ENCODE measurements at regions not wholly inside any gene's neighbourhood (a gene's known extent, or its start where the extent isn't known, plus 50 kb on each side); places are given as distances from the start of the nearest gene placed in this dataset.

GRCh38 chr2:146004462-146004861 is 1484.5 kb upstream of the ZEB2 start:
- DNase-seq (ENCODE audit: low spot score), result peak; percentile 1

DNA sequence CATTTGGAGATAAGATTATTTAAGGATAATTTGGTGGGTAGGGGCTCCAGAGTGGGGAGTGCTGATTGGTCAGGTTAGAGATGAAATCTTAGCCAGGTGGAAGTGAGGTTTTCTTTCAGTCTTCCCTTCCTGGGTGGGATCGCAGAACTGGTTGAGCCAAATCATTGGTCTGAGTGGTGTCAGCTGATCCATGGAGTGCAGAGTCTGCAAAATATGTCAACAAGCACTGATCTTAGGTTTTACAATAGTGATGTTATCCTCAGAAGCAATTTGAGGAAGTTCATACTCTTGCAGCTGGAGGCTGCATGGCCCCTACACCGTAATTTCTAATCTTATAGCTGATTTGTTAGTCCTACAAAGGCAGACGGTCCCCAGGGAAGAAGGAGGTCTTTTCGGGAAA is 1483.4 kb upstream of the ZEB2 start:
- TF ChIP-seq, protein P1, sequence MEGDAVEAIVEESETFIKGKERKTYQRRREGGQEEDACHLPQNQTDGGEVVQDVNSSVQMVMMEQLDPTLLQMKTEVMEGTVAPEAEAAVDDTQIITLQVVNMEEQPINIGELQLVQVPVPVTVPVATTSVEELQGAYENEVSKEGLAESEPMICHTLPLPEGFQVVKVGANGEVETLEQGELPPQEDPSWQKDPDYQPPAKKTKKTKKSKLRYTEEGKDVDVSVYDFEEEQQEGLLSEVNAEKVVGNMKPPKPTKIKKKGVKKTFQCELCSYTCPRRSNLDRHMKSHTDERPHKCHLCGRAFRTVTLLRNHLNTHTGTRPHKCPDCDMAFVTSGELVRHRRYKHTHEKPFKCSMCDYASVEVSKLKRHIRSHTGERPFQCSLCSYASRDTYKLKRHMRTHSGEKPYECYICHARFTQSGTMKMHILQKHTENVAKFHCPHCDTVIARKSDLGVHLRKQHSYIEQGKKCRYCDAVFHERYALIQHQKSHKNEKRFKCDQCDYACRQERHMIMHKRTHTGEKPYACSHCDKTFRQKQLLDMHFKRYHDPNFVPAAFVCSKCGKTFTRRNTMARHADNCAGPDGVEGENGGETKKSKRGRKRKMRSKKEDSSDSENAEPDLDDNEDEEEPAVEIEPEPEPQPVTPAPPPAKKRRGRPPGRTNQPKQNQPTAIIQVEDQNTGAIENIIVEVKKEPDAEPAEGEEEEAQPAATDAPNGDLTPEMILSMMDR (conservative IDR thresholded peaks at IDR 0.05; ENCODE audit: low read depth), result no peak
- POLR2A ChIA-PET (ENCODE audit: low non-redundant PET), result no interaction called here
- DNase-seq (ENCODE audit: low spot score), result no peak
- no peak overlapping the region for H3K27ac ChIP-seq
- CTCF ChIA-PET, result no interaction called here

More at GRCh38 chr2:146004462-146004861, 1484.5 kb upstream of the ZEB2 start:
- no peak overlapping the region for H3K27ac ChIP-seq
- TF ChIP-seq, protein P1 (conservative IDR thresholded peaks at IDR 0.05; ENCODE audit: low read depth), result no peak
- CTCF ChIA-PET, result no interaction called here
- POLR2A ChIA-PET (ENCODE audit: low non-redundant PET), result no interaction called here

- CTCF ChIA-PET, result no interaction called here
- no peak overlapping the region for H3K27ac ChIP-seq
- TF ChIP-seq, protein P1 (conservative IDR thresholded peaks at IDR 0.05; ENCODE audit: low read depth), result no peak
- no peak for DNase-seq (ENCODE audit: low spot score)
- POLR2A ChIA-PET (ENCODE audit: low non-redundant PET), result no interaction called here
These were observed 1475.0 kb upstream of the ZEB2 start for GRCh38 chr2:145994910-145995309.

GRCh38 chr2:145992572-145992971 is 1472.7 kb upstream of the ZEB2 start:
- TF ChIP-seq, protein P1 (conservative IDR thresholded peaks at IDR 0.05; ENCODE audit: low read depth), result no peak
- POLR2A ChIA-PET (ENCODE audit: low non-redundant PET), result no interaction called here

DNA sequence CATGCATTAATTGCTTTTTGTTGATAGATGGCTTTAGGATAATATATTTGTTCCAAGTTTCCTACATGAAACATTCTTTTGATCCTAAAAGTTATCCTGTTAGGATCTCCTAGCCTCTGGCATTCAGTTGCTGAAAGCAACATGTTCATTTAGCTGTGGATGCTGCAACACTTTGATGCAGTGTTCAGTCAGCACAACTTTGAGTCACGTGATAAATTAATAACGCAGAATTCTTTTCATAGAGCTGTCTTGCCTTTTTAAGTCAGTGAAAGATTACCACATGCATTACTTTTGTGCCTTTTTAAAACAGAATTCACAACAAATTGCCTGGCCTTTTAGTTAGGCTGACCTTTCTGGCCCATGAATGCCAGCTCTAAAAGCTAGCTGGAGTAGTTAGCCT is 1467.9 kb upstream of the ZEB2 start:
- ChIA-PET CTCF (no interaction called here), POLR2A (ENCODE audit: low non-redundant PET) (no interaction called here)
- TF ChIP-seq, protein P1 (conservative IDR thresholded peaks at IDR 0.05; ENCODE audit: low read depth), result no peak
- H3K27ac ChIP-seq, result no peak overlapping the region
- DNase-seq (ENCODE audit: low spot score), result no peak

More at GRCh38 chr2:145992572-145992971, 1472.7 kb upstream of the ZEB2 start:
- CTCF ChIA-PET, result no interaction called here
- H3K27ac ChIP-seq, result no peak overlapping the region
- no peak for DNase-seq (ENCODE audit: low spot score)

- H3K27ac ChIP-seq, result no peak overlapping the region
- POLR2A ChIA-PET (ENCODE audit: low non-redundant PET), result no interaction called here
- no peak for DNase-seq (ENCODE audit: low spot score)
- TF ChIP-seq, protein P1 (conservative IDR thresholded peaks at IDR 0.05; ENCODE audit: low read depth), result no peak
- CTCF ChIA-PET, result no interaction called here
These were observed 1465.6 kb upstream of the ZEB2 start for GRCh38 chr2:145985517-145985916.

DNA sequence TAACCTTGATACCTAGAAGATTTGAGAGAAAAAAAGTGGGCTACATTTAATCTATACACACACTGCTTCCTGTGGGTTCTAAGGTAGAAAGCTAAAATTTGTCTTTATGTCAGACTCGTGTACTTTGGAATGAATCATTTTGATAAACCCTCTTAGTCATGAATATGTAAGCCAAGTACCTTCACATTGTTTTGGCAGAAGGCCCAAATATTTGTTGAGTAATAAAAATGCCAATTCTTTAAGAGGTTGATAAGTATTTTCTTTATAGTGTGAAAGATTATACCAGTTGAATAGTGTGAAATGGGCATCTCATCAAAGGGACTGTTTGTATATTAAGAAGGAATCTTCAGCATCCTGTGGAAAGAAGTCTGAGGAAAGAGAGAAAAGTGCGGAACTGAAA is 1464.7 kb upstream of the ZEB2 start:
- TF ChIP-seq, protein P1 (conservative IDR thresholded peaks at IDR 0.05; ENCODE audit: low read depth), result no peak
- DNase-seq (ENCODE audit: low spot score), result peak; percentile 71
- no peak overlapping the region for H3K27ac ChIP-seq
- ChIA-PET CTCF (interaction anchor here (0.6 kb wide), 1 partner anchor 50 kb away, joined by 3 read pairs; no protein-coding TSS in a partner anchor), POLR2A (ENCODE audit: low non-redundant PET) (no interaction called here)
